Keratinocyte (primary cell): ENCODE measurements at regions not wholly inside any gene's neighbourhood (a gene's known extent, or its start where the extent isn't known, plus 50 kb on each side); places are given as distances from the start of the nearest gene placed in this dataset.

Experiments
- EZH2 ChIP-seq: IDR thresholded peaks from one replicate; pipeline ENCODE4 v1.6.1; 2012; ENCODE audit warnings: inconsistent platforms, mild to moderate bottlenecking, low read length, moderate library complexity
- TF ChIP-seq, protein P1 (sequence below), 3 experiments: IDR thresholded peaks in 1 of 3; conservative IDR thresholded peaks in 1 of 3; optimal IDR thresholded peaks in 1 of 3; 2 replicates in 2 of 3; 3 replicates in 1 of 3; pipeline versions ENCODE3 to v1.5.1; 2011; ENCODE audit warnings: low read length in 3 of 3, mild to moderate bottlenecking in 3 of 3, moderate library complexity in 2 of 3, control low read depth in 1 of 3, inconsistent platforms in 1 of 3; ENCODE audit not compliant: insufficient read depth in 2 of 3; ENCODE audit errors: extremely low read depth in 1 of 3

DNA sequence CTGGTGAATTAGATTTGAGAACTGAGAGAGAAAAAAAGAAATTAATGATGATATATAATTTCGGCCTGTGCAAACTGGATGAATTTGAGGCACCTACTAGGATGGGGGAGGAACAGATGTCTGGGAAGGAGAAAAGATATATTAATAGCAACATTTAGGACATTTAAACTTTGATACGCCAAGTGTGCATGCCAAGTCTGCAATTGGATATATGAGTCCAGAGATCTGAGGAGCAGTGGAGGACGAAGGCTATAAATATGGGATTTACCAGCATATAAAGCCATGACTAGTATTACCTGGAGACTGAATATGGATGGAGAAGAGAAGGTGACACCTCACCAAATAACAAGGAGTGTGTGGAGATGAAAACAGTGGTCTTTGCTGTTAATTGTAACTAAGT is 272.6 kb upstream of the HSF2 start:
- TF ChIP-seq, protein P1, sequence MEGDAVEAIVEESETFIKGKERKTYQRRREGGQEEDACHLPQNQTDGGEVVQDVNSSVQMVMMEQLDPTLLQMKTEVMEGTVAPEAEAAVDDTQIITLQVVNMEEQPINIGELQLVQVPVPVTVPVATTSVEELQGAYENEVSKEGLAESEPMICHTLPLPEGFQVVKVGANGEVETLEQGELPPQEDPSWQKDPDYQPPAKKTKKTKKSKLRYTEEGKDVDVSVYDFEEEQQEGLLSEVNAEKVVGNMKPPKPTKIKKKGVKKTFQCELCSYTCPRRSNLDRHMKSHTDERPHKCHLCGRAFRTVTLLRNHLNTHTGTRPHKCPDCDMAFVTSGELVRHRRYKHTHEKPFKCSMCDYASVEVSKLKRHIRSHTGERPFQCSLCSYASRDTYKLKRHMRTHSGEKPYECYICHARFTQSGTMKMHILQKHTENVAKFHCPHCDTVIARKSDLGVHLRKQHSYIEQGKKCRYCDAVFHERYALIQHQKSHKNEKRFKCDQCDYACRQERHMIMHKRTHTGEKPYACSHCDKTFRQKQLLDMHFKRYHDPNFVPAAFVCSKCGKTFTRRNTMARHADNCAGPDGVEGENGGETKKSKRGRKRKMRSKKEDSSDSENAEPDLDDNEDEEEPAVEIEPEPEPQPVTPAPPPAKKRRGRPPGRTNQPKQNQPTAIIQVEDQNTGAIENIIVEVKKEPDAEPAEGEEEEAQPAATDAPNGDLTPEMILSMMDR (optimal IDR thresholded peaks at IDR 0.05 in 1 of 3, IDR thresholded peaks at IDR 0.05 in 1 of 3, conservative IDR thresholded peaks at IDR 0.05 in 1 of 3; ENCODE audit: extremely low read depth in 1 of 3, insufficient read depth in 2 of 3, low read length in 3 of 3) = no peak
- no peak for TF ChIP-seq EZH2
